ENCODE measurements at regions not wholly inside any gene's neighbourhood (a gene's known extent, or its start where the extent isn't known, plus 50 kb on each side); places are given as distances from the start of the nearest gene placed in this dataset.

GRCh38 chr4:13118633-13119032 lies 365.5 kb downstream of the RAB28 start:
- no peak for DNase-seq

GRCh38 chr4:13117185-13117584 lies 367.0 kb downstream of the RAB28 start:
- no peak for DNase-seq

- no peak for DNase-seq
These were observed 372.1 kb downstream of the RAB28 start for GRCh38 chr4:13112030-13112429.

GRCh38 chr4:13109536-13109935 lies 374.6 kb downstream of the RAB28 start:
- DNase-seq: no peak

- DNase-seq: no peak
These were observed 376.0 kb downstream of the RAB28 start for GRCh38 chr4:13108096-13108495.

- DNase-seq: no peak
These were observed 380.6 kb downstream of the RAB28 start for GRCh38 chr4:13103382-13104015.

- DNase-seq: no peak
These were observed 381.9 kb downstream of the RAB28 start for GRCh38 chr4:13102092-13102742.

- no peak for DNase-seq
These were observed 386.2 kb downstream of the RAB28 start for GRCh38 chr4:13097971-13098370.

- DNase-seq: no peak
These were observed 388.4 kb downstream of the RAB28 start for GRCh38 chr4:13095722-13096121.

- no peak for DNase-seq
These were observed 391.0 kb downstream of the RAB28 start for GRCh38 chr4:13093170-13093569.

GRCh38 chr4:13092702-13093101 lies 391.4 kb downstream of the RAB28 start:
- DNase-seq: no peak

GRCh38 chr4:13089659-13089998 lies 394.5 kb downstream of the RAB28 start:
- DNase-seq: no peak

GRCh38 chr4:13088726-13089658 lies 395.1 kb downstream of the RAB28 start:
- DNase-seq: no peak

- DNase-seq: no peak
These were observed 397.1 kb downstream of the RAB28 start for GRCh38 chr4:13087041-13087440.

- no peak for DNase-seq
These were observed 399.9 kb downstream of the RAB28 start for GRCh38 chr4:13084210-13084609.

GRCh38 chr4:13081830-13082229 lies 402.3 kb downstream of the RAB28 start:
- DNase-seq: no peak

GRCh38 chr4:13067077-13067476 lies 417.1 kb downstream of the RAB28 start:
- no peak for DNase-seq

- DNase-seq: no peak
These were observed 425.1 kb downstream of the RAB28 start for GRCh38 chr4:13059019-13059418.

GRCh38 chr4:13056630-13057189 lies 427.4 kb downstream of the RAB28 start:
- no peak for DNase-seq

GRCh38 chr4:13054420-13054970 lies 429.6 kb downstream of the RAB28 start:
- no peak for DNase-seq

- no peak for DNase-seq
These were observed 436.5 kb downstream of the RAB28 start for GRCh38 chr4:13047591-13047990.

GRCh38 chr4:13036841-13037240 lies 447.3 kb downstream of the RAB28 start:
- DNase-seq: no peak

- DNase-seq: no peak
These were observed 451.2 kb downstream of the RAB28 start for GRCh38 chr4:13032936-13033335.
